Prostate gland (tissue), 2 donors: ENCODE measurements at regions not wholly inside any gene's neighbourhood (a gene's known extent, or its start where the extent isn't known, plus 50 kb on each side); places are given as distances from the start of the nearest gene placed in this dataset.

Experiments used
- DNase-seq: peaks from one replicate; pipeline ENCODE4 v3.0.0-alpha.2; 2019; ENCODE audit warnings: low spot score
- H3K27ac ChIP-seq, 2 donors: fragments of 200-600 bp; sonication (generic); 2 replicates each; pipeline ENCODE4 v1.5.1; 2017 to 2019
- H3K27me3 ChIP-seq: fragments of 200-600 bp; sonication (generic); replicated peaks from 2 replicates; pipeline ENCODE4 v1.5.1; 2019; ENCODE audit not compliant: insufficient read depth
- H3K36me3 ChIP-seq, 2 donors: fragments of 200-600 bp; sonication (generic); 1 replicate in 1 of 2; 2 replicates in 1 of 2; pipeline versions ENCODE4 v1.5.1 to v1.8.1; 2017 to 2019
- H3K4me1 ChIP-seq: fragments of 200-600 bp; sonication (generic); replicated peaks from 2 replicates; pipeline ENCODE4 v1.5.1; 2019
- H3K4me3 ChIP-seq, 2 donors: fragments of 200-600 bp; sonication (generic); 2 replicates each; pipeline ENCODE4 v1.5.1; 2017 to 2019
- H3K9me3 ChIP-seq: fragments of 200-600 bp; sonication (generic); 2 replicates; pipeline ENCODE4 v1.5.1; 2017
- POLR2A ChIP-seq: fragments of 450-650 bp; IDR thresholded peaks from one replicate; pipeline ENCODE4 v1.6.1; 2016; ENCODE audit warnings: antibody characterized with exemption, mild to moderate bottlenecking
- POLR2AphosphoS5 ChIP-seq: sonication (generic); formaldehyde crosslinking; IDR thresholded peaks from one replicate; pipeline ENCODE4 v1.6.1; 2017; ENCODE audit warnings: antibody characterized with exemption
- WGBS: methylation state at CpG from one replicate; pipeline ENCODE4 v1.1.5; 2018; 5-methylcytosine and 5-hydroxymethylcytosine counted together
- intact Hi-C: fragments of 100-400 bp; cut with DNase I; formaldehyde crosslinking; loops from one replicate; pipeline ENCODE4 v1.14.2; 2022
- TF ChIP-seq, protein P1 (sequence below), 4 experiments: fragments of 200-600 bp in 2 of 4; fragments of 450-650 bp in 2 of 4; sonication (generic) in 2 of 4; IDR thresholded peaks; 1 replicate in 3 of 4; 2 replicates in 1 of 4; pipeline ENCODE4 v1.5.1; 2016 to 2019; ENCODE audit warnings: antibody characterized with exemption in 4 of 4, mild to moderate bottlenecking in 2 of 4, moderate library complexity in 2 of 4

DNA sequence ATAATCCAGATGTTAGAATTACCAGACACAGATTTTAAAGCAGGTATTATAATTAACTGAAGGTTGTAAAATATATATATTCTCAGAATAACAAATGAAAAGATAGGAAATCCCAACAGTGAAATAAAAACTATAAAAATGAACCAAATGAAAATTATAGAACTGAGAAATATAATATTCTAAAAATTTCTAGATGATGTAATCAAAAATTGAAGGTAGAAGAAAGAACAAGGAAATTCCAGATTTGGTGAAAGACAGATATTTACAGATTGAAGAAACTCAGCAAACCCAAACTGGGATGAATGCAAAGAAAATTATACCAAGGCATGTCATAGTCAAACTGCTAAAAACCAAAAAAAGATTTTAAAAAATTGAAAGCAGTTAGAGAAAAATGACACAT, 729.4 kb downstream of the MATN1 start:
- TF ChIP-seq POLR2AphosphoS5 (no peak), POLR2A (no peak)
- TF ChIP-seq, protein P1, sequence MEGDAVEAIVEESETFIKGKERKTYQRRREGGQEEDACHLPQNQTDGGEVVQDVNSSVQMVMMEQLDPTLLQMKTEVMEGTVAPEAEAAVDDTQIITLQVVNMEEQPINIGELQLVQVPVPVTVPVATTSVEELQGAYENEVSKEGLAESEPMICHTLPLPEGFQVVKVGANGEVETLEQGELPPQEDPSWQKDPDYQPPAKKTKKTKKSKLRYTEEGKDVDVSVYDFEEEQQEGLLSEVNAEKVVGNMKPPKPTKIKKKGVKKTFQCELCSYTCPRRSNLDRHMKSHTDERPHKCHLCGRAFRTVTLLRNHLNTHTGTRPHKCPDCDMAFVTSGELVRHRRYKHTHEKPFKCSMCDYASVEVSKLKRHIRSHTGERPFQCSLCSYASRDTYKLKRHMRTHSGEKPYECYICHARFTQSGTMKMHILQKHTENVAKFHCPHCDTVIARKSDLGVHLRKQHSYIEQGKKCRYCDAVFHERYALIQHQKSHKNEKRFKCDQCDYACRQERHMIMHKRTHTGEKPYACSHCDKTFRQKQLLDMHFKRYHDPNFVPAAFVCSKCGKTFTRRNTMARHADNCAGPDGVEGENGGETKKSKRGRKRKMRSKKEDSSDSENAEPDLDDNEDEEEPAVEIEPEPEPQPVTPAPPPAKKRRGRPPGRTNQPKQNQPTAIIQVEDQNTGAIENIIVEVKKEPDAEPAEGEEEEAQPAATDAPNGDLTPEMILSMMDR (IDR thresholded peaks at IDR 0.05): no peak
- no peaks in the 10 kb centered on the region for H3K4me1 ChIP-seq
- H3K9me3 ChIP-seq: no peaks in the 10 kb centered on the region
- intact Hi-C loops: no loop called here
- H3K27ac ChIP-seq: no peak overlapping the region
- H3K27me3 ChIP-seq: no peaks in the 10 kb centered on the region
- no peaks in the 10 kb centered on the region for H3K36me3 ChIP-seq
- H3K4me3 ChIP-seq: no peak overlapping the region
- DNase-seq: no peak

DNA sequence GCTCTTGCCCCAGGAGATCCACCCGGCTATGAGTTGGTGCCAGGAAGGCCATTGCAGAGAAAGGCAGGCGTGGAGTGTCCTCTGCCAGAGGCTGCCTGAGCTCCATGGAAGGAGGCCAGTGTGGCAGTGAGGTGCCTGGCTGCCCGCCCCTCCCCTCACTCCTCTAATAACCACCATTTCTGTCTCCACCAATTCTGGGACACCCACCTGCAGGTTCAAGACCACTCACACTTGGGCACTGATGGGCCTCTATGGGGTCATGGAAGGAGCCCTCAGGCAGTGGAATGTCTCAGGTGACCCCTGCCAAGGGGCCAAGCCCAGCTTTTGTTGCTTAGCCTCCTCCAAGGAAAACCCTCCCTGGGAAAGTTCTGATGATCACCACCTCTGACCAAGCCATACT, 731.6 kb downstream of the MATN1 start:
- no peak overlapping the region for H3K27ac ChIP-seq
- H3K36me3 ChIP-seq: no peaks in the 10 kb centered on the region
- intact Hi-C loops: no loop called here
- H3K9me3 ChIP-seq: no peaks in the 10 kb centered on the region
- TF ChIP-seq POLR2A (no peak), POLR2AphosphoS5 (no peak)
- TF ChIP-seq, protein P1 (IDR thresholded peaks at IDR 0.05): no peak
- H3K27me3 ChIP-seq: no peaks in the 10 kb centered on the region
- H3K4me1 ChIP-seq: no peaks in the 10 kb centered on the region
- WGBS: 89% methylated on average over 3 of the region's 3 CpGs
- DNase-seq: no peak
- no peak overlapping the region for H3K4me3 ChIP-seq

DNA sequence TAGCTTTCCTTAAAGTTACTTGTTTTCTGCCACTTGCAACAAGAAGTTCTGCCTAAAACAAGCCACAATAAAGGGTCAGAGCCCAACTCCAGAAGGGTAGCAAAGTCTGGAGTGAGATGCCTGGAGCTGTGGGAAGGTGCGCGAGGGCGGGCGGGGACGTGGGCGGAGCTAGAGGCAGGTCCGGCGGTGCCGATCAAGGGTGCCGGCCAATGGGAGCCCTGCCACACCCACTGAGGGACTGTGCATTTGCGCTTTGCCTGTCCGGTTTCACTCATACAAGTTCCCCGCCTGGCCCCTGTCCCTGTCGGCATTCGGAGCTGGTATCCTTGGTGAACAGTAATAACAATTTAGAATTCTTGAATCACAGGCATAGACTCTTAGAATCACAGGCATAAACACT, 732.4 kb downstream of the MATN1 start:
- Histone ChIP-seq H3K4me3 (no peak overlapping the region), H3K27ac (no peak overlapping the region), H3K4me1 (no peaks in the 10 kb centered on the region), H3K27me3 (no peaks in the 10 kb centered on the region), H3K9me3 (no peaks in the 10 kb centered on the region), H3K36me3 (no peaks in the 10 kb centered on the region)
- TF ChIP-seq POLR2AphosphoS5 (no peak), POLR2A (no peak)
- TF ChIP-seq, protein P1 (IDR thresholded peaks at IDR 0.05): no peak
- DNase-seq: no peak
- intact Hi-C loops: no loop called here
- 50% methylated on average over 15 of the region's 15 CpGs for WGBS

DNA sequence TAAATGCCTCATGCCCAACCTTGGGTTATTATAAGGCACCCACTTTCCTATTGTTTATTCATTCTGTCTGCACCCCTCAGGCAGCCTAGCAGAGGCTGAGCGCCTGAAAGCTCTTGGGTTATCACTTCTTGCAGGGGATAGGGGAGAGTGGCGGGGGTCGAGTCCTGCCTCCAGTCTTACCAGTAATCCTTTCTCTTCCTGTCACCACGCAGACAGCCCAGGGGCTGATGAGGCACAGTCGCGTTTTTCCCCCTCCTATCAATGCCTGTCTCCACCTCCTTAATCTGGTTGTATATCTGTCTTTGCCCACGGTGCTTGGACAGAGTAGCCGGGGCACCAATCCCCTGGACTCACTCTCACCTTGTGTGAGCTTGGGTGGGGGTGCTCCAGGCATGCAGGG, 733.1 kb downstream of the MATN1 start:
- Histone ChIP-seq H3K27ac (no peak overlapping the region), H3K27me3 (no peaks in the 10 kb centered on the region), H3K9me3 (no peaks in the 10 kb centered on the region), H3K4me1 (no peaks in the 10 kb centered on the region), H3K4me3 (no peak overlapping the region), H3K36me3 (no peaks in the 10 kb centered on the region)
- WGBS: 77% methylated on average over 8 of the region's 8 CpGs
- no peak for DNase-seq
- TF ChIP-seq POLR2AphosphoS5 (no peak), POLR2A (no peak)
- TF ChIP-seq, protein P1 (IDR thresholded peaks at IDR 0.05): no peak
- intact Hi-C loops: no loop called here

DNA sequence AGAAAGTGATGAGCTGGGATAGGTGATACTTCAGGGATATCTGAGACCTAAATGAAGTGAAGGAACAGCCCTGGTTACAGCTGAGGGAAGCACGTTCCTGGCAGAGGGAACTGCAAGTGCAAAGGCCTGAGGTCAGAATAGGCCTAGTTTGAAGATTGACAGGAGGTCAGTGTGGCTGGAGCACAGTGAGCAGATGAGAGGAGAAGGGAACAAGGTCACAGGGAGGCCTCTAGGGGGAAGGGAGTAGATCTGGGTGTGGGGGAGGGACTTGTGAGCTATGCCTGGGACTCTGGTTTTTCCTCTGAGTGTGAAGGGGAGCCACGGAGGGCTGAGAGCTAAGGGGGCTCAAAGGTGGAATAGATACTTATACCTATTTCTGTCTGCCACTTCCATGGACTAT, 736.4 kb downstream of the MATN1 start:
- WGBS: 37% methylated on average over 2 of the region's 2 CpGs
- intact Hi-C loops: no loop called here
- no peak for DNase-seq

More for the DNA sequence above, 736.4 kb downstream of the MATN1 start:
- Histone ChIP-seq H3K4me1 (no peaks in the 10 kb centered on the region), H3K27me3 (no peaks in the 10 kb centered on the region), H3K36me3 (no peaks in the 10 kb centered on the region), H3K9me3 (no peaks in the 10 kb centered on the region), H3K27ac (no peak overlapping the region), H3K4me3 (no peak overlapping the region)
- TF ChIP-seq POLR2A (no peak), POLR2AphosphoS5 (no peak)
- TF ChIP-seq, protein P1 (IDR thresholded peaks at IDR 0.05): no peak
